GM12892 (cell line): ENCODE measurements at regions not wholly inside any gene's neighbourhood (a gene's known extent, or its start where the extent isn't known, plus 50 kb on each side); places are given as distances from the start of the nearest gene placed in this dataset.

Source experiments
- DNase-seq: peaks from one replicate; pipeline ENCODE4 v3.0.0; 2011; ENCODE audit not compliant: insufficient read length
- FAIRE-seq: peaks from 2 replicates; lab custom pipeline; 2011; peaks lifted over from hg19 to GRCh38; lab: Jason Lieb, UNC
- POLR2A ChIP-seq: IDR thresholded peaks from 2 replicates; pipeline ENCODE4 v1.6.1; 2011; ENCODE audit warnings: low read depth, low read length, control low read depth
- POLR2AphosphoS5 ChIP-seq: IDR thresholded peaks from 2 replicates; pipeline ENCODE4 v1.6.1; 2011; ENCODE audit warnings: low read depth, low read length, control low read depth
- TAF1 ChIP-seq: IDR thresholded peaks from 2 replicates; pipeline ENCODE4 v1.6.1; 2011; ENCODE audit warnings: low read depth, mild to moderate bottlenecking, control low read depth, low read length, borderline replicate concordance

GRCh38 chr12:78696267-78696666 lies 168.3 kb upstream of the SYT1 start:
- TF ChIP-seq POLR2AphosphoS5 = no peak
- DNase-seq = no peak
- no peak for FAIRE-seq

- no peak for TF ChIP-seq POLR2AphosphoS5
- TF ChIP-seq POLR2A = no peak
- TF ChIP-seq TAF1 = no peak
- FAIRE-seq (no peak), DNase-seq (no peak)
Observed at GRCh38 chr12:78697817-78698415, 166.7 kb upstream of the SYT1 start.

DNA sequence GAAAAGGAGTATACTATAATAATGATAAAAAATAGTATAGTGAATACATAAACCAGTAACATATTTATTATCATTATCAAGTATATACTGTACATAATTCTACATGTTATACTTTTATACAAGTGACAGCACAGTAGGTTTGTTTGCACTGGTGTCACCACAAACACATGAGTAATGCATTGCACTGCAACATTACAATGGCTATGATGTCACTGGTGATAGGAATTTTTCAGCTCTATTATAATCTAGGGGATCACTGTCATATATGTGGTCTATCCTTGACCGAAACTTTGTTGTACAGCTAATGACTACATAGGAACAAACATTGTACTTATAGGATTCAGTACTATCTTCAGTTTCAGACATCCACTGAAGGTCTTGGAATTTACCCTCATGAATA lies 165.8 kb upstream of the SYT1 start:
- no peak for FAIRE-seq
- no peak for DNase-seq
- no peak for TF ChIP-seq POLR2AphosphoS5
- TF ChIP-seq POLR2A = no peak
- no peak for TF ChIP-seq TAF1

- TF ChIP-seq POLR2A = no peak
- TF ChIP-seq POLR2AphosphoS5 = no peak
- no peak for TF ChIP-seq TAF1
- FAIRE-seq = no peak
- DNase-seq = no peak
Observed at GRCh38 chr12:78700565-78700964, 164.0 kb upstream of the SYT1 start.

DNA sequence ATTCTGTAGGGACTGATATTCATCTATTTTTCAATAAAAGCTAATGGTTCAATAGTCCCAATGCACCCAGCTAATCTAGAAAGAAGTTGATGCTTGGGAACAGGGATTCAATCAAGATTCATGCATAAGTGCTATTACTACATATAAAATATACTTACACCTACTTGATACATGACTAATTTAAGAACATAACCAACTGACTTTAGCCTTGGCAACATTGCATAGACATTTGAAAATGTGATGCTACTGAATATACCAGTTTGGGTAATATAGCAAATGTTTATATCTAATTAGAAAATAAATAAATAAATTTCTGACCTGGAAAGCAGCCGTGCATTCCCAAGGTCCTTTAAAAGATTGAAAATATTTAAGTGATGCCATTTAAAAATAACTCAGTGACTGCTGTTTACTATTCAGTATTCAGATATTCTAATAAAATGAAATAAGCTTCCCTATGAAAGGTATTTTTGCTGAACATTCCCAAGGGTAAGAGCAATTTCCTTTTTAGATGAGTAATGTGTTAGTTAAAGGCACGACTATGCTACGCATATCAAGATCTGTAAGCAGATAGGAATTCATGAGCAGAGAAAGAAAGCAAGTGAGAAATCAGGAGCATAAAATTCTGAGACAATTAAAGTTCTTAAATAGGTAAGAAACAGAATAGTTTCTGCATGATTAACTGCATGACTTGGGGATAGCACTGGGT lies 160.6 kb upstream of the SYT1 start:
- FAIRE-seq = no peak
- TF ChIP-seq POLR2A = no peak
- no peak for TF ChIP-seq POLR2AphosphoS5
- TF ChIP-seq TAF1 = no peak
- no peak for DNase-seq

DNA sequence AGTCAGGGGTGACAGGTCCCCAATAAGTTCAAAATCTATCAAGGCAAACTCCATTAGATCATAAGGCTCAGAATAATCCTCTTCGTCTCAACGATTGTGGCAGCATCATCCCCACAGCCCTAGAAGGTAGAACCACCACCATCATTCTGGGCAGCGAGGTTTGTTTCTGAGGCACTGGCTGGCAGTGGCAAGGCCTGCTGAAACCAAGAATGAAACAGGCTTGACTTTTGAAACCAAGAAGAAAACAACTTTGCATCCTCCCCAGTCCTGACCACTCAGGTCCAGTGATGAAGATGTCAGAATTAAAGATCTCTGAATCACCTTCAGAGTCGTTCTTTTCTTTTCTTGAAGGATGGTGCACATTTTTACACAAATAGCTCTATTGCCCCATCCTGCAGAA lies 152.6 kb upstream of the SYT1 start:
- TF ChIP-seq TAF1 = no peak
- DNase-seq = no peak
- no peak for FAIRE-seq

GRCh38 chr12:78712834-78713481 lies 151.6 kb upstream of the SYT1 start:
- DNase-seq (no peak), FAIRE-seq (no peak)
- TF ChIP-seq POLR2A (no peak), POLR2AphosphoS5 (no peak), TAF1 (no peak)

- TF ChIP-seq POLR2A (no peak), TAF1 (no peak), POLR2AphosphoS5 (no peak)
- FAIRE-seq = no peak
Observed at GRCh38 chr12:78719721-78720120, 144.9 kb upstream of the SYT1 start.

DNA sequence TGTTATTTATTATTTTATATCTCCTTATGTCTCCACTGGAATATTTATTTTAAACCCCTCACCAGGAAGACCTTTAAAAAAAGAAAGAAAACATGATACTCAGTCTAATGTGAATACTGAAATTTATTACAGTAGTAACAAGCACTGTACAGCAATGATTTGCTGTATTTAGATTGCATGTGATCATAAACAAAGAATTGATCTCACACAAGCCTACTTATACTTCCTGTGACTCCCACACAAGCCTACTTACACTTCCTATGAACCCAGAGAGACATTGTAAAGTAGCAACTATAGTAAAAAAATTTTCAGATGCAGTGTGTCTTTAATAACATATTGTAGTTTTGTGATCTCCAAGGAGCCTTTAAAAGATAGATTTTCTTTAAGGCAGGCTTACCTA lies 142.7 kb upstream of the SYT1 start:
- FAIRE-seq = no peak
- TF ChIP-seq TAF1 (no peak), POLR2A (no peak), POLR2AphosphoS5 (no peak)
- DNase-seq = no peak

More at GRCh38 chr12:78719721-78720120, 144.9 kb upstream of the SYT1 start:
- DNase-seq = no peak

GRCh38 chr12:78725033-78725432 lies 139.5 kb upstream of the SYT1 start:
- no peak for TF ChIP-seq POLR2A
- no peak for TF ChIP-seq TAF1
- FAIRE-seq (no peak), DNase-seq (no peak)

DNA sequence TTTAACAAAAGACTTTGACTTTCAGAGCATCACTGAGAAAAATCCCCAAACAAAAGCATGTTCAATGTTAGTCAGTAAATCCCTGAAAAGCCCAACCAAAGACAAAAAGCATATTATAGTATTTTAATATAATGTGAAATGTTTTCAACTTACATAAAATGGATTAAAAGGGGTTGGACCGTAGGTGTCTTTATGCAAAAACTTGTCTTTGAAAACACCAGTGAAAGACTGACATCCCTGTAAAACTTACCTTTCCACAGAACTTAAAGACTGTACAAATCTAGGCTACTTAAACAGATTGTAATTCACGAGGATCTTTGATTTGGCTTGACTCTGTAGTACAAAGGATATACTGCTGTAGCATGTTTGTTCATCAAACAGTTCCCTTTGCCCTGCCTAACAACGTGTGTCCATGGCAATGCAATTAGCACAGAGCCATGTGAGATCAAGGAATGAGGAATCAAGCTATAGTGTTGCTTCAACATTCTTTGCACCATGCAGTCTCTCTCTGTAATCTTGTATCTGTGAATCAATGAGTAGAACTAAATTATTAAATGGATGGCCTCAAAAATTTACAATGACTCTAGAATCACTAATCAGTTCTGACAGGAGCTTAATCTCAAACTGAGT lies 138.5 kb upstream of the SYT1 start:
- FAIRE-seq (no peak), DNase-seq (no peak)
- no peak for TF ChIP-seq POLR2A
- TF ChIP-seq TAF1 = no peak
- no peak for TF ChIP-seq POLR2AphosphoS5
